Esophagus squamous epithelium (tissue), 4 donors: ENCODE measurements at regions not wholly inside any gene's neighbourhood (a gene's known extent, or its start where the extent isn't known, plus 50 kb on each side); places are given as distances from the start of the nearest gene placed in this dataset.

ENCODE experiments used
- CTCF ChIP-seq, 6 experiments: fragments of 450-650 bp in 4 of 6; fragments of 200-600 bp in 2 of 6; sonication (generic) in 2 of 6; IDR thresholded peaks; one replicate each; pipeline ENCODE4 v1.5.1; 2016 to 2019; ENCODE audit warnings: antibody characterized with exemption in 6 of 6, mild to moderate bottlenecking in 4 of 6, moderate library complexity in 4 of 6
- POLR2A ChIP-seq, 4 donors: fragments of 450-650 bp; IDR thresholded peaks; one replicate each; pipeline ENCODE4 v1.6.1; 2017; ENCODE audit warnings: antibody characterized with exemption in 4 of 4, mild to moderate bottlenecking in 4 of 4, moderate library complexity in 3 of 4

- TF ChIP-seq CTCF (IDR thresholded peaks at IDR 0.05) (no peak), POLR2A (IDR thresholded peaks at IDR 0.05) (no peak)
Measured at GRCh38 chr5:124087752-124088151, 575.8 kb downstream of the CSNK1G3 start.
